ENCODE measurements at regions not wholly inside any gene's neighbourhood (a gene's known extent, or its start where the extent isn't known, plus 50 kb on each side); places are given as distances from the start of the nearest gene placed in this dataset.

DNA sequence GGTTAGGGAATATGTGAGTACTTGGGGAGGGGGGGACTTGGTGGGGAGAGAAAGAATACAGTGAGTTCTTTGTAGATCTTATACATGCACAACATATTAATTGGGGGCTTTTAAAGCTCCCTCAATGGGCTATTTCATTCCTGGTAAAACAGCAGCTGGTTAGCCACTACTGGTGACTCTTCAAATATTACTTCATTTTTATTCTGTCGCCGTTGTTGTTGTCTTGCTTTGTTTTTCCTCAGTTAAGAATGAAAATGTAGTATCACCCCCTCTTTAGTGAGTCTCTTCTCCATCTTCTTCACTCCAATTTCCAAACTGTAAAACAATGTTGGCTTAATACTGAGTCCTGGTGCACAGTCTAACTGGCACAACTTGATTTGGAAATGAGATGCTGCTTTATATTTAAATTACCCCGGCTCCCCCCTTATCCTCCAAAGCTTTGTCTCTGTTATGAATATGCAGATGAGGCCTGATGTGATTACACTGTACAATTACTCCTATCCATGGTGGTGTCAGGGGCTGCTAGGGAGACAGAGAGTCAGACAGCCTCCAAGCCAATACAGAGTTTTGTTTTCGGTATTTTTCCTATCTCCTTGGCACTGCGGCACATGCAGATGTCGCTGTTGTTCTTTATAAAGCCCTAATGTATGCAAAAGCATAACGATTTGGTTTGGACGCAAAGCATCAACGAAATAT is 256.9 kb upstream of the PMFBP1 start:
- Histone ChIP-seq H3K79me2 (ENCODE audit: control insufficient read depth in 1 of 2, insufficient read depth in 2 of 2, low read length in 2 of 2) (no peaks in the 10 kb centered on the region), H4K91ac (replicated peaks; ENCODE audit: insufficient read length, low read length) (no peak overlapping the region), H3K36me3 (ENCODE audit: control insufficient read depth in 2 of 4, insufficient read depth in 4 of 4, low read length in 3 of 4) (no peaks in the 10 kb centered on the region), H2BK5ac (ENCODE audit: low read depth, low read length) (no peak overlapping the region), H2AFZ (ENCODE audit: low read length) (no peak overlapping the region), H3K9ac (replicated peaks in 1 of 4; ENCODE audit: extremely low read depth in 1 of 4, low read depth in 3 of 4, low read length in 3 of 4) (no peak overlapping the region), H3K4me3 (ENCODE audit: extremely low read depth in 1 of 4, insufficient read depth in 2 of 4, low read depth in 3 of 4, low read length in 4 of 4) (no peak overlapping the region), H2BK120ac (replicated peaks; ENCODE audit: low read depth, low read length) (no peak overlapping the region), H3K9me3 (ENCODE audit: insufficient read depth in 2 of 2, low read depth in 1 of 2, low read length in 1 of 2) (peaks cover 2 to 5% of the 10 kb centered on the region in 2 experiments; a peak in 2 of 4 replicates), H4K5ac (ENCODE audit: insufficient read length, low read depth, low read length) (no peak overlapping the region), H3K14ac (ENCODE audit: insufficient read length) (no peak overlapping the region), H3K4ac (replicated peaks; ENCODE audit: insufficient read length, low read depth, low read length) (no peak overlapping the region), H3K23me2 (ENCODE audit: low read depth, low read length) (no peaks in the 10 kb centered on the region), H3K4me1 (replicated peaks in 1 of 4; ENCODE audit: control insufficient read depth in 3 of 4, insufficient read depth in 4 of 4, low read length in 3 of 4) (no peaks in the 10 kb centered on the region), H4K20me1 (replicated peaks in 1 of 2; ENCODE audit: control insufficient read depth in 1 of 2, insufficient read depth in 2 of 2, low read length in 2 of 2) (no peaks in the 10 kb centered on the region), H3K23ac (ENCODE audit: insufficient read length) (no peak overlapping the region), H3K4me2 (ENCODE audit: insufficient read depth in 1 of 2, low read depth in 2 of 2, low read length in 2 of 2) (no peak overlapping the region), H2BK12ac (ENCODE audit: low read depth, low read length) (no peak overlapping the region), H2AK5ac (ENCODE audit: low read depth, low read length) (no peak overlapping the region), H3K18ac (ENCODE audit: extremely low read depth, low read length) (no peak overlapping the region), H3K27ac (ENCODE audit: low read depth, low read length) (no peak overlapping the region), H3K79me1 (ENCODE audit: low read depth, low read length) (no peaks in the 10 kb centered on the region), H2BK20ac (ENCODE audit: low read length) (no peak overlapping the region), H3K27me3 (replicated peaks in 1 of 4; ENCODE audit: control insufficient read depth in 3 of 4, extremely low read depth in 1 of 4, insufficient read depth in 3 of 4, low read length in 3 of 4) (no peaks in the 10 kb centered on the region), H4K8ac (ENCODE audit: extremely low read depth, insufficient read depth, low read length) (no peak overlapping the region), H3K56ac (replicated peaks; ENCODE audit: insufficient read length, low read depth, low read length) (no peak overlapping the region), H2BK15ac (ENCODE audit: low read length) (no peak overlapping the region)
- no peak for DNase-seq (ENCODE audit: low read depth in 1 of 2, low spot score in 2 of 2)
- FAIRE-seq = no peak
- ChIA-PET CTCF (ENCODE audit: partially characterized antibody) (interaction anchor here (1.9 kb wide), 1 partner anchor 29 kb away, joined by 7 read pairs; no protein-coding TSS in a partner anchor), POLR2A (ENCODE audit: partially characterized antibody) (no interaction called here)
- TF ChIP-seq EGR1 (IDR thresholded peaks at IDR 0.05; ENCODE audit: borderline replicate concordance, low read depth, low read length) (no peak), YY1 (IDR thresholded peaks at IDR 0.05; ENCODE audit: low read depth, low read length) (no peak), SIX5 (IDR thresholded peaks at IDR 0.05; ENCODE audit: low read depth, low read length) (no peak), BRCA1 (IDR thresholded peaks at IDR 0.05; ENCODE audit: low read depth, low read length) (no peak), GABPA (IDR thresholded peaks at IDR 0.05; ENCODE audit: borderline replicate concordance, insufficient read depth, low read length) (no peak)
- TF ChIP-seq, protein P1, sequence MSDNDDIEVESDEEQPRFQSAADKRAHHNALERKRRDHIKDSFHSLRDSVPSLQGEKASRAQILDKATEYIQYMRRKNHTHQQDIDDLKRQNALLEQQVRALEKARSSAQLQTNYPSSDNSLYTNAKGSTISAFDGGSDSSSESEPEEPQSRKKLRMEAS (IDR thresholded peaks at IDR 0.05) = no peak
- 89% methylated on average over 9 of the region's 9 CpGs; no CpG with 5 or more reads in 1 of the 2 experiments for WGBS, 2 experiments (ENCODE audit: extremely low coverage in 1 of 2, insufficient coverage in 1 of 2, insufficient read length in 1 of 2, insufficient replicate concordance in 2 of 2, low coverage in 1 of 2, low lambda C conversion rate in 2 of 2, missing lambda C conversion rate in 1 of 2)
